HG03025 (cell line): ENCODE measurements at regions not wholly inside any gene's neighbourhood (a gene's known extent, or its start where the extent isn't known, plus 50 kb on each side); places are given as distances from the start of the nearest gene placed in this dataset.
A peak's percentile ranks its signal among the peaks of the same experiment; 100 is the strongest.

Experiments used
- ATAC-seq: cut with Tn5 transposase; IDR thresholded peaks from one replicate; pipeline ENCODE4 v1.9.1; 2021; ENCODE audit warnings: mild to moderate bottlenecking, moderate library complexity; ENCODE audit not compliant: unreplicated experiment, low FRiP score

DNA sequence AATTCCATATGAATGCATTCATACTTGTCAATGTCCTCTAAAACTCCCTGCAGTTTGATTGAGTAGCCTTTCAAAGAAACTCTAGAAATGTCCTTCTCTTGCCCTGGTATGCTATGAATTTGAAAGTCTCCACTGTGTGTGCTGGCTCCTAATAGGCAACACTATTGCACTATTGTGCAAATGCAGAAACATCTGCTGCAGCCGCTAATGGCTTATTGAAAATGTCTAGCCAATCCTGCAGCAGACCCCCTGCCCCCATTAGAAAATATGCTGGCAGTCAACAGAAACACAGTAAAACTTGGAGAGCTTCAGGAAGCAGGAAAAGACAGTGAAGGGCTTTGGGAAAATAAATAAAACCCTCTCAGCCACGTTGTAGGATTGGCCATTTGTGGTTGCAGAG is 87.3 kb upstream of the GRAMD2B start:
- no peak for ATAC-seq

DNA sequence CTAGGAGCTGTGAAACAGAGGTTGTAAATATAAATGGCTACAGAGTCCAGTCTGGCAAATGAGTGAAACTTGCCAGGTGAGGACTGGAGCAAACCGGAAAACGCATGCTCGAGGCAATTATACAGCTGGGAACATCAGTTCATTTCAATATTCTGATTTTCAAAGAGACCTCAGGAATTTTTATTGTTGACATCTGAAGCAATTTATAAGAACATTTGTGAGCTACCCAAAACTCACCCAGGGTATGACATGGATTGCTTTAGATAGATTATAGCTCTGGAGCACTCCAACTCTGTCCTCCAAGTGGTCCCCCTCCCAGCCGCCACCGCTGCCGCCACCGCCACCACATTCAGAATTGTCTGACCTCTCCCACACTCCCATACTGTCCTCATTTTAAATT is 84.6 kb upstream of the GRAMD2B start:
- ATAC-seq: no peak

DNA sequence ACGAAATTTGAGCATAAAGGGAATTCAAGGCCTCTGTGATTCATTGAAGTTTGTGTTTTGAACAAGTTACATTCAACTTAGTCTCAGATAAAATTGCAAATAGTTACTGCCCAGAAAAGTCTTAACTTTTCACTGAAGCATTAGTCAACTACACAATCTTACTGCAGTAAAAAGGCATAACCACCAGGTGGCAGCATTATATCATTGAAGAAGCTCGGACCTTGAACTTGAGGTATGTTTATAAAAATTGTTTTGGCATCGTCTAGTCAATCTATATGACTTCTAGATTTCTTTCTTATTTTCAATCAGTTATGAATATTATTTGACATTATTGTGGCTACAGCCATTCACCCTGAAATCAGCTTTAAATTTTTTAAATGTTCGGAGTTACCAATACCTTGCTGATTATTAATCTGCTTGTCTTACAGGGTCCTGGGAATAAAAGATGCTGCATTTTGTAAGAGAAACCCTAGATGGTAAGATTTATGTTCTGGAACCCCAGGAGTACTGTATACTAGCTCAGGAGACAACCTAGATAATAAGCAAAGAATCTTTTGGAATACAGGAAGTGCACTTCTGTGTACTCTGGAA is 83.9 kb upstream of the GRAMD2B start:
- ATAC-seq: peak; percentile 73

DNA sequence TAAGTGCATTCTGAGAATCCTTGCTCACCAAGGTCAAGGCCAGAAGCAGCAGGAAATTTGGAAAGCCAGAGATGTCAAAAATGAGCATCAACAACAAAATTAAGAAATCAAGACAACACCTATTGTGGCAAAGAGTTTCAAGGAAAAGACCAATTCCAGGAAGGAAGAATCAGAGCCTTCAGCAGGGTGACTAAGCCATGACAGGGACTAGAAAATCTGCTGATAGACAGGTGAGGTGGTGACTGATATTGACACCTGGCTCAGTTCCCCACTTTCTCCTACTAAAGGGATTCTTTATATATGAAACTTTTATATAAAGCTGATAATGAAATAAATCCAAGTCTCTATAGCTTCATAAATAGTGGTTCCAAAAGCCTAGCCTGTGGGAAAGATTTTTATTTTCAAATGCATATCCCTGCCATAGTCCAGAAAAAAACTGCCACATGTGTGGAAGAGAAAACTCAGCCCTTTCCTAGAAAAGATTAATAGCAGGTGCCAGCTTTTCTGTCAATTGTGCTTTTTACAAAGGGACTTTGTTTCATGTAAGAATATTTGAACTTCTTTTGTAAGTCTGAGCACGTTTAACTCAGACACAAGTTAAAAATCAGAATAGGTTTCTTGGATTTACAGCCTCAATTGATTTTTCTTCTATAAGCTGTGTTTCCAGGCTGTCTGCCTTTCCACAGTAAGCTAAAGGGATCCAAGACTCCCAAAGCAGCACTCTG is 81.1 kb upstream of the GRAMD2B start:
- no peak for ATAC-seq

DNA sequence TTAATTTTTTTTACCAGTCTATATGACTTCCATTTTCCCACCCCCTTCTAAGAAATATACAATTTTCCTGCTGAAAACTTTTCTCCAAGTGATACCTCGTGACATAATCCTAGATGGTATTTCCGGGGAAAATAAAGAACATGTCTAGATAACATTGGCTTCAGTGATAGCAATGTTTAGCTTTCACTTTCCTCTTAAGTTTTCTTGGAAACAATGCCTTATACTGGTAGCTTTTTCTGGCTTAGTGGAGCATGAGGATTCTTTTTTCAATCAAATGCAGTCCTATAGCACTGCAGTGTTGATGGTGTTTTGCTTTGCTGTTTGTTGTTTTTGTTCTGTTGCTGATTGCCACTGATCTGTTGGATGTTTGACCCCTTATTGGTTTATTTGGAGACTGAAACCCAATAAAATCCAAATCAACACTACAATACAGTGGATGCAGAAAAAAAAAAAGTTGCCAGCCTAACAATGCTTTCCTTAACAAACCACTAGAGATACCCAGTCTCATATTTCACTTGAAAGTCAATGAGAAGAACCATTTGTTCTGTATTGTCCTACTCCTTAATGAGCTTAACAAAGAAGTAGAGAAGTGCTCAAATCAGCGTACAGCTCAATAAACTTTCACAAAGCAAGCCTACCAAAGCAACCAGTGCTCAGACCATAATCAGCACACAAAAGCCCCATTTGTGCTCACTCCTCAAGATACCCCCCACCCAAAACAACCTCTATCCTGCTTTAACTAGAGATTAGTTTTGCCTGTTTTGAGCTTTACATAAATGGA is 74.2 kb upstream of the GRAMD2B start:
- ATAC-seq: no peak

DNA sequence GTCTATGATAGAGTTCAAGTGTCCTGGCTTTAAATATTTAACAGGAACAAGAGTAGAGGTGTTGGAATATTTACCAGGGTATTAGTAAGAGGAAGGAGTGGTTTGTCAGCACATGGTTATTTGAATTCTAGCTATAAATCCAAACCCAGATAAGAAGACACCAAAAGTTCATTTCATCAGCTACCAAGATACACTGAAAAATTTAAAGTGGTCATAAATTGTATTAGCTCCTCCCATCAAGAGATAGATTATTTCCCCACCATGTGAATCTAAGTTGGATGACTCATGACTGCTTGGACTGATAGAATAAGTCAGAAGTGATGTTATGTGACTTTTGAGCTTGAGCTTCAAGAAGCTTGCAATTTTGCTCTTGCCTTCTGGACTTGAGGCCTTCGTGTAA is 72.1 kb upstream of the GRAMD2B start:
- ATAC-seq: no peak

DNA sequence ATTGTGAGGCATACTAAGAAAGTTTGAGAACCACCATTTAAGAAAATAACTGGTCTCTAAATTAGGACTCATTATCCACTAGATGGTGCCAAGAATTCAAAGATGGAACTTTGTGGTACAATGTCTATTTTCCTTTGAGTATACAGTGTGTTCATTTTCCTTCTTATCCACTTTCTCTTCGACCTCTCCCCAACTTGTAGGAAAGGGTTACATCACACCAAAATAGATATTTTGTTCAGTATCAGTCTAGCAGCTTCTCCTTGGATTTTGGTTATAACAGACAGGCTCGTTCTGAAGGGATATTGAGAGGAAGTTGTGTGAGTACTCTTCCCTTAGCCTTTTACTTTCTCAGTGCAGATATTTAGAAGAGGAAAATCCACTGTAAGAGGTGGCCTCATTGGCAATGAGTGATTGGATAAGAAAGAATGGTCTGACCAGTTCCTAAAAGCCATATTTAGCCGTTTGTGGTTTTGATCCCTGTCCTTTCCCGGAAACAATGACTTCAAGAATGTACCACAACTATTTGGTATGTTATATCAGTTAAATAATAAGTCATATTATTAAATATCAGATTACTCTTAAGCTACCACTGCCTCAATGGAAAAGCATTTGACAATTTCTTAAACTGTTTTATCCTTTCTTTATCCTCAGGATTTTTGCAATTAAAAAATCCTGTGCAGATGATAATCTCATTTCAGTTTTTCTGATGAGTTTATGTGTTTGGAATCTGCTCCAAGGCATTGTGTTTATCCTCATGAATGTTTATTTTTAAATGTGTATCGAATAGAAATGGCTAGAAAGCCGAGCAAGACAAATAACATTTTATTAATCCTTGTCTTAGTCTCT is 69.0 kb upstream of the GRAMD2B start:
- no peak for ATAC-seq

DNA sequence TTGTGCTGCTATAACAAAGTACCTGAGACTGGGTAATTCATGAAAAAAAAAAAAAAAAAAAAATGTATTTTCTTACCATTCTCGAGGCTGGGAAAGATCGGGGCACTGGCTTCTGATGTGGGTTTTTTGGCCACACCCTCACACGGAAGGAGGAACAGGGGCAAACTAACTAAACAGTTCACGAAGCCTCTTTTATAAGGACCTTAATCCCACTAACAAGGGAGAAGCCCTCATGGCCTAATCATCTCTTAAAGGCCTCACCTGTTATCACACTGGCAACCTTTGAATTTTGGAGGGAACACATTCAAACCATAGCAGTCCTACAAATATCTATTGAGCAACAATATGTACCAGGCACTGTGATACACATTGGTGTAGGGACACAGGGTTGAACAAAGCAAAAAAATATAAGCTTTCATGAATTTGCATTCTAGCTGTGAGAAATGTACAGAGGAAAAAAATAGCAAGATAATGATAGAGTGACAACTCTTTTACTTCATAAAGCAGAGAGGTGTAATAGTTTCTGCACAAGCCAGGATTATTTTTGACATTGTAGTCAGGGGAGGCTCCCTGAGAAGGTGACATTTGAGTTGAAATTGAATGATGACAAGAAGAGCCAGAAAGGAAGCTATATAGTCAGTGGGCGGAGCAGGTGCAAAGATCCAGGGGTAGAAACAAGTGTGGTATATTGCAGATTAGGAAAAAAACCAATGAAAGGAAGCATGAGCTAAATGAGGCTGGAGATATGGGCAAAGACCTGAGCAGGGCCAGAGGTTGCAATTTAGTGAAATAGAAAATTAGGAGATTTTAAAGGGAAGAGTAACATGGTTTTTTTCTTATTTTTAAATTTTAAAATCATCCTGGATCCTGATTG is 68.1 kb upstream of the GRAMD2B start:
- ATAC-seq: no peak

DNA sequence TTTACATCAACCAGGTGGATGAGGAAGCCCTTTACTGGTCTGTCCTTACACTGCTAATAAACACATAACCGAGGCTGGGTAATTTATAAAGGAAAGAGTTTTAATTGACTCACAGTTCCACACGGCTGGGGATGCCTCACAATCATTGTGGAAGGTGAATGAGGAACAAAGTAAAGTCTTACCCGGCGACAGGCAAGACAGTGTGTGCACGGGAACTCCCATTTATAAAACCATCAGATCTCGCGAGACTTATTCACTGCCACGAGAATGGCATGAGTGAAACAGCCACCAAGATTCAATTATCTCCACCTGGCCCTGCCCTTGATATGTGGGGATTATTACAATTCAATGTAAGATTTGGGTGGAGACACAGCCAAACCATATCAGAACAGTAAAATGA is 67.3 kb upstream of the GRAMD2B start:
- ATAC-seq: no peak

DNA sequence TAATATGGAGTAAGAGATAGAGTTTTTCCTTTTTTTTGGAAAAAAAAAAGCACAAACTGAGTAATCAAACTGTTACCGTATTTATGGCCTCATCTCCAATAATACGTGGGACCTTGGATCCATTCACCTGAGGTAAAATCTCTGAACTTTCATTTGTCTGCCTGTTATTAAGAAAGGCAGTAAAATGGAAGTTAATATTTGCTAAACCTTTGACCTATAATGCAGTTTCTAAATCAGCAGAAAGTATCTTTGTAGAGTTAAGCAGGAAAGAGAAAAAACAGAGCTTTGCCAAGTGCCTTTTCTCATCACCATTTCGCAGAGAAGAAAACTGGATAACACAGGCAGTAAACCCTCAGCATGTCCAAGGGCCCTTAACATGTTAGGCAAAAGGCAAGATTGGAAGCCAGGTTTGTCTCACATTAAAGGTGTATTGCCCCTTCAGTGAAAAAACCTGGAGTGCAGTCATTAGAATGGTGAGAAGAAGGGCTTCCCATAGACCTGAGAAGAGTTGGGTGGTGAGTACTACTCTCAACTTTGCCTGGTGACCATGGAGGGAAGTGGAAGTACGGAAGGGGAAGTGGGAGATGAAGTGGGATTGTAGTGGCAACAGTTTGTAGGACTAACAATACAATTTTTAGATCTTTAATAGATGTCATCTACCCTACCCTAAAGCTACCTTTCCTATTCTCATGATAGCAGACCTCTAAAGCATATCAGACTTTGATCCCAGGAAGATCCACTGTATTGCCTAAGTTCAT is 65.4 kb upstream of the GRAMD2B start:
- no peak for ATAC-seq

DNA sequence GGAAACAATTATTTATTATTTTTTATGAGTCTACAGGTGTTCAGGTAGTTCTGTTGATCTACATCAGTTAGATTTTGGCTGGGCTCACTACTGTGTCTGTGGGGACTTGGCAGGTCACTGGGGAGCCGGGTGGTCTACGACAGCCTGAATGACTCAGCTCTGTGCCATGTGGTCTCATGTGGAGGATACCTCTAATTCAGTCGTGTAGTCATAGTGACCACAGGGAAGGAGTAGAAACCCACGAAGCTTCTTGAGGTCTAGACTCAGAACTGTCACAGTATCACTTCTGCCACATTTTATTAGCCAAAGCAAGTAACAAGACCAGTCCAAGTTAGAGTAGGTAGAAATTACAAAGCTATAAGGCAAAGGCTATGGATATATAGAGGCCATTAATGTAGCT is 64.7 kb upstream of the GRAMD2B start:
- peak; percentile 87 for ATAC-seq

DNA sequence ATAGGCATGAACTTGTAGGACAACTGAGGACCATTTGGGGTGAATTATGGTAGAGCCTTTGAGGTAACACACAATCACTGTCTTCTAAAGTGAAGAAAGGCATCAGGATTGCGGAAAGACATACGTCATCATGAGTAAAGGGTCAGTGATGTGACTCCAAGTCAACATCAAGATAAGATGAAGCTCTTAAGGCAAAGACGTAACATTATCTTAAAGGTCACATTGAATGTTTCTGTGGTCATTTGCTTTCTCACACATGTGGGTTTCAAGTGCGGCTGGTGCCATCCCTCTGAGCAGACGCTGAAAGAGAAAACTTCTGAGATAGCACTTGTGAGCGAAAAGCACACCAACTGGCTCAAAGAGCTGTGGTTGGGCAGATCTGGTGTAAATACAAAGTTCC is 63.3 kb upstream of the GRAMD2B start:
- ATAC-seq: no peak

DNA sequence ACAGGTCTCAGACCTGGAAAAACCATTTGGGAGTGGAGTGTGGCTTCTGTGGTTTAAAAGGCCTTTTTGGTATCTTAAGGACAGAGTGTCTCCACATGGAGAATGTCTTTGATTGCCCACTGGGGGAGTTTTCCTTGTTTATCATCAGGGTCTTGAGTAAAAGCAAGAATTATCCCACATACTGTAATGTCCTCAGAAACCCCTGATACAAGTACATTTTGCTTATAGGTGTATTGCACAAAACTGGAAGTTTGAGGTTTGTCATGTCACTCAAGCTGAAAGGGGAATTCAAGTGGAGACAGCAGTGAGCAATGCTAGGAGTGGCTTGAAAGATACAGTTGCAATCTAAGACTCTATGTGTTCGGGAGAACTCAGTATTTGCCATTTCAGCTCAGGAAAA is 62.7 kb upstream of the GRAMD2B start:
- ATAC-seq: no peak

DNA sequence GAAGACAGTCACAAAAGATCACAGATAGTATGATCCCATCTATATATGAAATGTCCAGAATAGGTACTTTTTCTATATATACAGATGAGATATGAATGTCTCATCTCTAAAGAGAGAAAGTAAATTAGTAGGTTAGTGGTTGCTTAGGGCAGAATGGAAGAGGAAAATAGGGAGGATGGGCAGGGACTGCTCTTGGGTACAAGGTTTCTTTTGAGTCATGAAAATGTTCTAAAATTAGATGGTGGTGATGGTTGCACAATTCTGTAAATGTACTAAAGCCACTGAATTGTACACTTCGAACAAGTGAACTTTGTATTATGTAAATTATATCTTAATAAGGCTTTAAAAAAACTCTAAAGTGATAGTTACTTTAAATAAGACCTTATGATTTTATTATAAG is 59.6 kb upstream of the GRAMD2B start:
- ATAC-seq: no peak

DNA sequence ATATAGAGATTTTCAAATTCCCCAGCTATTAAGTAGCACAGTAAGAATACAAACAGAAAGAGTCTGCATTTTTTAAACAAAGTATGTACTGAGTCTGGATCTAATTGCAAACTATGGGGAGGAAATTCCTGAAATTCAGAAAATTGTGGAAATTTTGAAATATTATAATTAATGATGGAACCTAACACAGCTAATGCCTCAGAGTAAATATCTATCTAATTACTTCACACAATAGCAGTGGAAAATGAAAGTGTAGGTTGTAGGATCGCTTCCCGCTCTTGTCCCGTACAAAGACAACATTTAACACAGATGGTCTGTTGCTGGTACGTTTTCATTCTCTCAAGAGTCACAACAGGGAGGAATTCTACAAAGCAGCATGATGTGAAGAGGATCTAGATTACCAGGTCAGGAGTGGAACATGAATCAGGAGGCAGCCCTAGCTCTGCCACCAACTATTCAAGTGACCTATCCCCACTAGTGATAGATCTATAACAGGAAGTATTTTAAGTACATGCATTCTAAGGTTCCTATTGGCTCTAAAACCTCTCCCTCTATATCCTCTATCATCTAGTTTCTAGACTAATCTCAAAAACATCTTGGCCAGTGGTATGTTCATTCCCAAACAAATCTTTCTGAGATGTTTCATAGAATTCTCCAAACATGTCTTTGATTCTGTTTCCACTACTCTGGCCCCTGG is 58.9 kb upstream of the GRAMD2B start:
- ATAC-seq: no peak

DNA sequence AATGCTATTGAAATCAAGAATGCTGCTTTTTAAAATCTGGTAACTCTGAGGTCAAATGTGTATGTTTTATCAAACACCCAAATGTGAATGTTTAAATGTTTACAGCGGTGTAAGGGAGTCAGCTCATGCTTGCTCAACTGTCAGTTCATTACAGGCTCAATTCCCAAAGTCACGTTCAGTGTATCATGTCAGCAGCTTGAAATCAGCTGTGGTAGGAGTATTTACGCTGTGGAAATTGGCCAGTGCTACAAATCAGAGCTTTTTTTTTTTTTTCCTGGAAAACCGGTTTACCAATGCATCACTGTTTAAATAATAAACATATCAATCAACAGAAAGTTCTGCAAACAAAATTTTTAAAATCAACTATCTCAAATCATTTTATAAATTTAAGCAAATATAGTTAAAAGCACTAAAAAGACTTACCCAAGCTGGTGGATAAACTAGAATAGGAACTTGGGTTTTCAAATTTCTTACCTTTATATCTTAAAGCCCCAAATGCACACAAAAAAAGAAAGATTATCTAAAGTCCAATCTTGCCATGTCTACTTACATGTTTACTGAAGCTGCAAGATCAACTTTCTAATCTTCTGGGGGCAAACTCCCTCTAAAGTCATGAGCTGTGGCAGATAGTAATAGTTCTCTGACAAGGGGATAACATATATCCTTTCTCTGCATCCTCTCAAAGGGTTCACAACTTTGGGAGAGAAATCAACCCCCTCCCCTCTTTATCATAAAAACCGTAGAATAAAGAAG is 57.6 kb upstream of the GRAMD2B start:
- no peak for ATAC-seq

DNA sequence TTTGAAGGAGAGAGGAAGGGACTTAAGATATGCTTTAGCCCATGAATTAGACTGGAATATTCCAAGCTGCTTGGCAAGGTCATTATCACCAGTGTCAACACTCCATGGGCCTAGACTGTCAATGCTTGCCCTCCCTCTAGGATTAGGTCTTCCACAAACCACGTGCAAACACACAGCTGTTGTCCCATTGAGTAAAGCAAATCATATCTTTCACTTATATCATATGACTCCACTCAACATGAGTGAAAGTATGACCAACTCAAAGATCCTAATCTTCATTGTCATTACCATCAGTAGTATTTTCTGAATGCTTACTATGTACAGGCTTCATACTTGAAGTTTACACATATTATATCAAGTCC is 57.0 kb upstream of the GRAMD2B start:
- no peak for ATAC-seq

DNA sequence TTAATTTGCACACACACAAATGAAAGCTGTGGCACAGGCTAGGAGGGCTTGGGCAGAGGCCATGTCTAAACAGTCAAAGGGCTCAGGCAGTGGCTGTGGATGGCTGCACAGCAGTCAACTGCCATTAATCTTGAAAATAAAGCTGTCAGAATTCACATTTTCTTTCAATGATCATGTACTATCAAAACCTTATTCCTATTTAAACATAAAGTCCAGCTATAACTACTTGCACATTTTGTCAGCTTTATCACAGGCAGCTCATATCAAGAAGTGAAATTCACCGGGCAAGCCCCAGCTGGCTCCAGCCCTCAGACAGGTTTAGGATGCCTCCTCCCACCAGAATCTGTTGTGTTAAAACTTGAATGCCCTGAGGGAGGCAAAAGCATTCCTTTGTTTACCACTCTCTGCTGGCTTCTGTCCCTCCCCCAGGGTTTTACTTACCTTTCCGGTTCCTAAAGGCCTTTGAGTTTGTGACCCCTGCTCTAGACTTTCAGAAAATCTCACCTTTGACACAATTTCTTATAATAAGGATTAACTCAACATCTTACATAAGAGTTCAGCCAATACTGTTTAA is 54.9 kb upstream of the GRAMD2B start:
- ATAC-seq: no peak
